HCT116 (cell line): ENCODE measurements at regions not wholly inside any gene's neighbourhood (a gene's known extent, or its start where the extent isn't known, plus 50 kb on each side); places are given as distances from the start of the nearest gene placed in this dataset.

ENCODE experiments used
- EGR1 ChIP-seq: IDR thresholded peaks from 2 replicates; pipeline ENCODE4 v1.6.1; 2012; ENCODE audit warnings: low read depth
- EZH2 ChIP-seq: fragments of 200-600 bp; sonication (generic); IDR thresholded peaks from 2 replicates; pipeline ENCODE4 v1.6.1; 2017; ENCODE audit warnings: antibody characterized with exemption, mixed run types
- POLR2A ChIP-seq: IDR thresholded peaks from 2 replicates; pipeline ENCODE4 v1.7.0; 2011; ENCODE audit warnings: borderline replicate concordance; ENCODE audit not compliant: insufficient read depth, insufficient read length; ENCODE audit errors: extremely low read depth
- POLR2AphosphoS5 ChIP-seq: IDR thresholded peaks from 2 replicates; pipeline ENCODE4 v1.6.1; 2011; ENCODE audit warnings: mild to moderate bottlenecking, low read depth, low read length, moderate library complexity
- RAD21 ChIP-seq: IDR thresholded peaks from 2 replicates; pipeline ENCODE4 v1.6.1; 2012; ENCODE audit warnings: low read depth, mild to moderate bottlenecking
- SP1 ChIP-seq: IDR thresholded peaks from 2 replicates; pipeline ENCODE4 v1.6.1; 2012; ENCODE audit warnings: low read depth
- SRF ChIP-seq: IDR thresholded peaks from 2 replicates; pipeline ENCODE4 v1.6.1; 2012; ENCODE audit warnings: low read depth
- YY1 ChIP-seq: IDR thresholded peaks from 2 replicates; pipeline ENCODE4 v1.6.1; 2011; ENCODE audit warnings: low read length, low read depth, moderate library complexity, mild to moderate bottlenecking; ENCODE audit not compliant: insufficient replicate concordance; ENCODE audit errors: extremely low read depth
- TF ChIP-seq, protein P1 (sequence below), 3 experiments: fragments of 200-600 bp in 1 of 3; sonication (generic) in 1 of 3; IDR thresholded peaks in 2 of 3; conservative IDR thresholded peaks in 1 of 3; 2 replicates each; pipeline ENCODE4 v1.5.1; 2012 to 2017; ENCODE audit warnings: low read depth in 2 of 3, low read length in 2 of 3, antibody characterized with exemption in 1 of 3, borderline replicate concordance in 1 of 3, control low read depth in 1 of 3, mild to moderate bottlenecking in 1 of 3, mixed read lengths in 1 of 3, mixed run types in 1 of 3, moderate library complexity in 1 of 3; ENCODE audit not compliant: insufficient read depth in 1 of 3
- TF ChIP-seq, protein P2 (sequence below): IDR thresholded peaks from 2 replicates; pipeline ENCODE4 v1.6.1; 2011; ENCODE audit warnings: mild to moderate bottlenecking, low read length, moderate library complexity; ENCODE audit not compliant: insufficient replicate concordance; ENCODE audit errors: extremely low read depth
- TF ChIP-seq, protein P3 (sequence below): IDR thresholded peaks from 2 replicates; pipeline ENCODE4 v1.6.1; 2012

DNA sequence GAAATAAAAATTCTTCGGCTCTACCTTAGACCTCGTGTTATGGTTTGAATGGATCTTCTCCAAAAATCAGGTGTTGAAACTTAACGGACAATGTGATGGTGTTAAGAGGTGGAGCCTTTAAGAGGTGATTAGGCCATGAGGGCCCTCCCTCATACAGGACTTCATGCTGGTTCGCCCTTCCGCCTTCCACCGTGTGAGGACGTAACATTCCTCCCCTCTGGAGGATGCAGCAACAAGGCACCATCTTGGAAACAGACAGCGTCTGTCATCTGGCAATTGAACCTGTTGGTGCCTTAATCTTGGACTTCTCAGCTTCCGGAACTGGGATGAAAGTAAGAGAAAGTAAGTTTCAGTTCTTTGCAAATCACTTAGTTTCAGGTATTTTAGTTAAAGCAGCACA is 126.3 kb upstream of the SPRED2 start:
- TF ChIP-seq, protein P1, sequence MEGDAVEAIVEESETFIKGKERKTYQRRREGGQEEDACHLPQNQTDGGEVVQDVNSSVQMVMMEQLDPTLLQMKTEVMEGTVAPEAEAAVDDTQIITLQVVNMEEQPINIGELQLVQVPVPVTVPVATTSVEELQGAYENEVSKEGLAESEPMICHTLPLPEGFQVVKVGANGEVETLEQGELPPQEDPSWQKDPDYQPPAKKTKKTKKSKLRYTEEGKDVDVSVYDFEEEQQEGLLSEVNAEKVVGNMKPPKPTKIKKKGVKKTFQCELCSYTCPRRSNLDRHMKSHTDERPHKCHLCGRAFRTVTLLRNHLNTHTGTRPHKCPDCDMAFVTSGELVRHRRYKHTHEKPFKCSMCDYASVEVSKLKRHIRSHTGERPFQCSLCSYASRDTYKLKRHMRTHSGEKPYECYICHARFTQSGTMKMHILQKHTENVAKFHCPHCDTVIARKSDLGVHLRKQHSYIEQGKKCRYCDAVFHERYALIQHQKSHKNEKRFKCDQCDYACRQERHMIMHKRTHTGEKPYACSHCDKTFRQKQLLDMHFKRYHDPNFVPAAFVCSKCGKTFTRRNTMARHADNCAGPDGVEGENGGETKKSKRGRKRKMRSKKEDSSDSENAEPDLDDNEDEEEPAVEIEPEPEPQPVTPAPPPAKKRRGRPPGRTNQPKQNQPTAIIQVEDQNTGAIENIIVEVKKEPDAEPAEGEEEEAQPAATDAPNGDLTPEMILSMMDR (IDR thresholded peaks at IDR 0.05 in 2 of 3, conservative IDR thresholded peaks at IDR 0.05 in 1 of 3; ENCODE audit: borderline replicate concordance in 1 of 3, insufficient read depth in 1 of 3, low read depth in 2 of 3, low read length in 2 of 3), result no peak
- no peak for TF ChIP-seq POLR2AphosphoS5
- TF ChIP-seq POLR2A, result no peak
- no peak for TF ChIP-seq SRF
- TF ChIP-seq SP1, result no peak
- TF ChIP-seq, protein P2, sequence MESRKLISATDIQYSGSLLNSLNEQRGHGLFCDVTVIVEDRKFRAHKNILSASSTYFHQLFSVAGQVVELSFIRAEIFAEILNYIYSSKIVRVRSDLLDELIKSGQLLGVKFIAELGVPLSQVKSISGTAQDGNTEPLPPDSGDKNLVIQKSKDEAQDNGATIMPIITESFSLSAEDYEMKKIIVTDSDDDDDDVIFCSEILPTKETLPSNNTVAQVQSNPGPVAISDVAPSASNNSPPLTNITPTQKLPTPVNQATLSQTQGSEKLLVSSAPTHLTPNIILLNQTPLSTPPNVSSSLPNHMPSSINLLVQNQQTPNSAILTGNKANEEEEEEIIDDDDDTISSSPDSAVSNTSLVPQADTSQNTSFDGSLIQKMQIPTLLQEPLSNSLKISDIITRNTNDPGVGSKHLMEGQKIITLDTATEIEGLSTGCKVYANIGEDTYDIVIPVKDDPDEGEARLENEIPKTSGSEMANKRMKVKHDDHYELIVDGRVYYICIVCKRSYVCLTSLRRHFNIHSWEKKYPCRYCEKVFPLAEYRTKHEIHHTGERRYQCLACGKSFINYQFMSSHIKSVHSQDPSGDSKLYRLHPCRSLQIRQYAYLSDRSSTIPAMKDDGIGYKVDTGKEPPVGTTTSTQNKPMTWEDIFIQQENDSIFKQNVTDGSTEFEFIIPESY, result no peak
- no peak for TF ChIP-seq YY1
- TF ChIP-seq EGR1, result no peak
- TF ChIP-seq, protein P3, sequence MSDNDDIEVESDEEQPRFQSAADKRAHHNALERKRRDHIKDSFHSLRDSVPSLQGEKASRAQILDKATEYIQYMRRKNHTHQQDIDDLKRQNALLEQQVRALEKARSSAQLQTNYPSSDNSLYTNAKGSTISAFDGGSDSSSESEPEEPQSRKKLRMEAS, result no peak
- no peak for TF ChIP-seq RAD21
- no peak for TF ChIP-seq EZH2
